Left renal pelvis (tissue), 4 donors: ENCODE measurements at regions not wholly inside any gene's neighbourhood (a gene's known extent, or its start where the extent isn't known, plus 50 kb on each side); places are given as distances from the start of the nearest gene placed in this dataset.

Experiments
- DNase-seq, 4 donors: peaks; one replicate each; pipeline ENCODE4 v3.0.0-alpha.2; 2013; ENCODE audit warnings: low read depth in 4 of 4, low spot score in 3 of 4

DNA sequence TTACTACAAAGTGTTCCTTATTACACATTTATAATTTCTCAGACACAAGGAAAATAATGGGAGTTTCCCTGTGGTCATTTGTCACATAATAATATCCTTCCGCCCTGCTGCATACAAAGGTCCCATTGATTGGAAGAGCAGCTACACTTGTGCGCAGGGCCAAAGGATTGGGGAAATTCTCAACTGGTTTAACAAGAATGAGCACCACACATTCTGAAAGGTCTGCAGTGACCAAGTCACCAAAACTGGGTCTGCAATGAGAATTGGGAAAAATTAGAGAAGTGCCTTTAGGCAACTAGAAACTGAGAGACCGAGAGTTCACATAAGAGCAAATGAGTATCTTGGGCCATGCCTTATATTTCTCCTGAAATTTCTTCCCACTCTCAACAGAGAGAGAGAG lies 98.2 kb upstream of the NR2F2 start:
- DNase-seq = no peak

DNA sequence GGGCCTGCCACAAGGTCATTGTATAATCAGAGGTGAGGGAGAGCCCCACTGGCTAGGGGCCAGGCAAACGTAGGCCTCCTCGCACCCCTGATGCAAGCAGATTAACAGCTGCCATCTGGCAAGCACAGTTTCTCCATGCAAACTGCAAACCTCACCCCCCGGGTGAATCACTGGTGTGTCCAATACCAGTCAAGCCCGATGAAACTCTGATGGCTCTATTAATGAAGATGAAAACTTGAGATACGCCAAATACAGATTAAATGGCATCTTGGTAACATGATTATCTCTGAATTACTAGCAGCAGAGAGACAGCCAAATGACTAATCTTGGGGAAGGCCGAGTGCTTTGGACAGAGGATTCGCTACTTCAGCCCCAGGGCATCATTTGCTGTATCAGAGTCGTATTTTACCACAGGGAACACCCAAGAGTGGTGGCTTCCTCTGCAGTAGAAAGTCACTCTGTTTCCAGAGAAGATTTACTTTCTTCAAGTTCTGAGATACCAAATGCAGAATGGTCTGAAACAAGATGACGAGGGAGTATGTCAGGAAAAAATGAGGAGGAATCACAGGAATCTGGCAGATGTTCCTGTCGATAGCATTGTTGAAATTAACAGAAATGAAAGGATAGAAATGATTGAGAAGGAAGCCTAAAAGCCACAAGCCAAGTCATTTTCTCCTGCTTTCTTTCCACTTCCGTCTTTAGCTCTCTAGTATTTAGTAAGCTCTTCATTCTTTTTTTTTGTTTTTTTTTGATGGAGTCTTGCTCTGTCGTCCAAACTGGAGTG lies 96.2 kb upstream of the NR2F2 start:
- DNase-seq = no peak

GRCh38 chr15:96237002-96237401 lies 93.5 kb upstream of the NR2F2 start:
- DNase-seq = no peak

DNA sequence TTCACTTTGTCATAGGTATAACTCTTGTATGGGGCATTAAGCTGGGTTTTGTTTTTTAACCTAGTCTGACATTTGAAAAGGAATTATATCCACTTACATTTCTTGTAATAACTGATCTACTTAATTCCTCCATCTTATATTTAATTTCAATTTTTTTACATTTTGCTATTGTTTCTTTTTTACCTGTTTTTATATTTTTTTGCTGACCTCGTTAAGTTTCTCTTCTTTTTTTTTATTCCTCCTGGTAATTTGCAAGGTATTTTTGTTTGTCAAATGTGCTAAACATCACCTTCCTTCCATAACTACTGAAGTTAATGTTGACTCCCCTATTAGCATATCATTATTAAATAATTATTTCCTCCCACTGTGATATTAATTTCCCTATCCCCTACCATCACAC lies 87.7 kb upstream of the NR2F2 start:
- DNase-seq = no peak

DNA sequence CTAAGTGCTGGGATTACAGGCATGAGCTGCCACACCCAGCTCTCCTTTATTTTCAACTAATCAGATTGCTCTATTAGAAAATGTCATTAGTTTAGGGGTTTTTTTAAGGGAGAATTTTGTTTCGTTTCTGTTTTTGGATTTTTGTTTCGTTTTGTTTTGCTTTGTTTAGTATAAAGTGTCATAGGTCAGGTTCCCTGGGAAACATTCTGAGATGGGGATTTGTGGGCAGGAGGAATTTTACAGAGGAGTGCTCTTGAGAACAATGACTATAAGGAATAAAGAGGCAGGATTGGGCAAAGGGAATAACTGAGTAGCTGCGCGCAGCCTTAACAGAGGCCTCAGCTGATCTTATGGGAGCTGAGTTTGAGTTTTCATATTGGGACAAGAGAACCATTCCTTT lies 86.8 kb upstream of the NR2F2 start:
- no peak for DNase-seq

GRCh38 chr15:96245252-96245651 lies 85.2 kb upstream of the NR2F2 start:
- no peak for DNase-seq

GRCh38 chr15:96246057-96246456 lies 84.4 kb upstream of the NR2F2 start:
- DNase-seq = no peak

DNA sequence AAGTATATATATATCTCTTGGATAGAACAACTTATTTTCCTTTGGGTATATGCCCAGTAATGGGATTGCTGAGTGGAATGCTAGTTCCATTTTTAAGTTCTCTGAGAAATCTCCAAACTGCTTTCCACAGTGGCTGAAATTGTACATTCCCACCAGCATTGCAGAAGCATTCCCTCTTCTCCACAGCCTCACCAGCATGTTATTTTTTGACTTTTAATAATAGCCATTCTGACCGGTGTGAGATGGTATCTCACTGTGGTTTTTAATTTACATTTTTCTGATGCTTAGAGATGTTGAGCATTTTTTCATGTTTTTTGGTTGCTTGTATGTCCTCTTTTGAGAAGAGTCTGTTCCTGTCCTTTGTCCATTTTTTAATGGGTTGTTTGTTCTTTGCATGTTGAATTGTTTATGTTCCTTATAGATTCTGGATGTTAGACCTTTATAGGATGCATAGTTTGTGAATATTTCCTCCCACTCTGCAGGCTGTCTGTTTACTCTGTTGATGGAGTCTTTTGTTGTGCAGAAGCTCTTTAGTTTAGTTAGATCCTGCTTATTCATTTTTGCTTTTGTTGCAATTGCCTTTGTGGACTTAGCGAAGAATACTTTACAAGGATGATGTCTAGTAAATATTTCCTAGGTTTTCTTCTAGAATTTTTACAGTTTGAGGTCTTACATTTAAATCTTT lies 82.7 kb upstream of the NR2F2 start:
- no peak for DNase-seq

- no peak for DNase-seq
Measured at GRCh38 chr15:96252148-96252547, 78.4 kb upstream of the NR2F2 start.

GRCh38 chr15:96253006-96253747 lies 77.3 kb upstream of the NR2F2 start:
- DNase-seq = no peak

- DNase-seq = no peak
Measured at GRCh38 chr15:96254173-96254572, 76.3 kb upstream of the NR2F2 start.

- DNase-seq = no peak
Measured at GRCh38 chr15:96255599-96255998, 74.9 kb upstream of the NR2F2 start.

- DNase-seq = no peak
Measured at GRCh38 chr15:96261575-96262034, 68.9 kb upstream of the NR2F2 start.

DNA sequence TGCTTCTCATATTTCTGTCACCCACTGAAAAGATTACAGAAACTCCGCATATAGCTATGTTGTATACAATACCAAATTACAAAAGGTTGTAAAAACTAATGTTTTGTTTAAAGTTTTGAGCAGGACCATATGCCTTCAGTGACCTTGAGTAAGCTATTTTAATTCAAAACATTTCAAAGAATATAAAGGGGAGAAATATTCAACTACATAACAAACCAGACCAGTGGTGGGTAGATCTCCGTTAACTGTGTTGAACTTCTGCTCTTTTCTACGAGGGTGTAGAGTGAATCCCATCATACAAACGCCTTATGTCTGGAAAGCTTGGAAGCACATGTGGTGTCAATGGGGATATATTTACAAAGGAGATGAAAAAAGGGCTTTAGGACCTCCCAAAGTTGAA lies 68.4 kb upstream of the NR2F2 start:
- DNase-seq = no peak

- DNase-seq = no peak
Measured at GRCh38 chr15:96262549-96263489, 67.7 kb upstream of the NR2F2 start.

- DNase-seq = no peak
Measured at GRCh38 chr15:96264351-96264798, 66.1 kb upstream of the NR2F2 start.

- no peak for DNase-seq
Measured at GRCh38 chr15:96264801-96265515, 65.5 kb upstream of the NR2F2 start.

- DNase-seq = no peak
Measured at GRCh38 chr15:96266456-96266855, 64.0 kb upstream of the NR2F2 start.

DNA sequence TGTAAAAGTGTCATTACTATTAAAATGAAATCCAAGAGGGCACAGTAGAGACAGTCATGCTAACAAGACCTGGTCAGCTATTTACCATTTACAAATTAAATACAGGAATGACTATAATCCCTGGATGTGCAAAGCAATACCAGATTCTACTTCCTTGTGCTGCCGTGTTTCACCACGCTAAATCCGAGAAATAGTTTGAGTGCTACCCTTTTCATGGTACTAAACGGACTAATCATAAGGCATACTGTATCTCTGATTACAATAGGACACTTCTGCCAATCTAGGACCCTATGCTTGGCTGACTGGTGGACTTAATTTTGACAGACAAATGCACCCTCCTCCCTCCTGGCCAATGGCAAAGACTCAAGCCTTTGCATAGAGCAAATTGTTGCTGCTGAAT lies 63.0 kb upstream of the NR2F2 start:
- DNase-seq = no peak
